ENCODE measurements at regions not wholly inside any gene's neighbourhood (a gene's known extent, or its start where the extent isn't known, plus 50 kb on each side); places are given as distances from the start of the nearest gene placed in this dataset.
"Not testable (repeated sequence)": the region's sequence is repeated elsewhere in the genome, so short reads cannot be mapped to it uniquely, and the experiment has no call there.

DNA sequence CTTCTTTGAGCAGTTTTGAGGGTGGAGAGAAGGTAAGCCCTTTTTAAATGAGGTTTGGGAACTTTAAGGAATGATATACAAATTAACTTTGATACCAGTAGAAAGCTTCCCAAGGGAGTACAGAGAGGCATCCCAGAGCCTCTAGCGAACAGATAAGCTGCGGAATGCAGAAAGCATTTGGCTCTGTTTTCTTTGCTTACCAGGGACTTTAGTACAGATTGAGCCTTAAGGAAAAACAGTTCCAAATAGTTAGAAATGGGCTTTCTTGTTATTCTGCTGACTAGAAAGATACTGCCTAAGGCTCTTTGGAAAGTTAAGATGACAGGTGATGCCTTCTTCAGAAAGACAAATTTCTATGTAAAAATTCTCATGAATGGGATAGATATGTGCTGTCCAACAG is 261.7 kb upstream of the FOXN3 start:
- no peak overlapping the region for H3K27ac ChIP-seq (ENCODE audit: low read length)
- no peak overlapping the region for H3K4me3 ChIP-seq (ENCODE audit: low read length)
- H3K9me3 ChIP-seq (ENCODE audit: control insufficient read depth, insufficient read depth, low read length): no peaks in the 10 kb centered on the region
- no peaks in the 10 kb centered on the region for H3K36me3 ChIP-seq (ENCODE audit: control insufficient read depth, insufficient read depth, low read length)
- no peak for DNase-seq (ENCODE audit: low read depth, low spot score)
- no peaks in the 10 kb centered on the region for H3K4me1 ChIP-seq (ENCODE audit: control insufficient read depth, insufficient read depth, low read length)
- no CpG with 5 or more reads among the region's 2 CpGs for WGBS (ENCODE audit: insufficient coverage, insufficient read length)
- no peaks in the 10 kb centered on the region for H3K27me3 ChIP-seq (ENCODE audit: control insufficient read depth, insufficient read depth, low read length)

DNA sequence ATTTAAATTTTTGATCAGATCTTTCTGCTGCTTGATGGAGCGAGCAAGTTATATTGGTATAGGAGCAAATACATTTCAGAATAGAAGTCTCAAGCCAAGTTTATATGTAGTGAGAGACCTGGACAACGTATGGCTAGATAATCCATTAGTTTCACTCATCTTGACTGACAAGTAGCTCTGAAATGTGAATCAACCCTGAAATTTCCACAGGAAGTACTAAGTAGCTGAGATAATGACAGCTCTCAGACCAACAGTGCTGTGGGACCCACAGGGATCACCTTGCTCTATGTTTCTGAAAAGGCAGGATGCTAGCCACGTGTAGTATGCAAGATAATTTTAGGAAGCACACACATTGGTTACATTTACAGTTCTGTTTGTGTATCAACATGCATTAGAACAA is 258.6 kb upstream of the FOXN3 start:
- Histone ChIP-seq H3K27ac (ENCODE audit: low read length) (no peak overlapping the region), H3K9me3 (ENCODE audit: control insufficient read depth, insufficient read depth, low read length) (no peaks in the 10 kb centered on the region), H3K4me3 (ENCODE audit: low read length) (no peak overlapping the region), H3K36me3 (ENCODE audit: control insufficient read depth, insufficient read depth, low read length) (no peaks in the 10 kb centered on the region), H3K4me1 (ENCODE audit: control insufficient read depth, insufficient read depth, low read length) (no peaks in the 10 kb centered on the region), H3K27me3 (ENCODE audit: control insufficient read depth, insufficient read depth, low read length) (no peaks in the 10 kb centered on the region)
- DNase-seq (ENCODE audit: low read depth, low spot score): no peak
- WGBS (ENCODE audit: insufficient coverage, insufficient read length): no CpG with 5 or more reads among the region's 3 CpGs

DNA sequence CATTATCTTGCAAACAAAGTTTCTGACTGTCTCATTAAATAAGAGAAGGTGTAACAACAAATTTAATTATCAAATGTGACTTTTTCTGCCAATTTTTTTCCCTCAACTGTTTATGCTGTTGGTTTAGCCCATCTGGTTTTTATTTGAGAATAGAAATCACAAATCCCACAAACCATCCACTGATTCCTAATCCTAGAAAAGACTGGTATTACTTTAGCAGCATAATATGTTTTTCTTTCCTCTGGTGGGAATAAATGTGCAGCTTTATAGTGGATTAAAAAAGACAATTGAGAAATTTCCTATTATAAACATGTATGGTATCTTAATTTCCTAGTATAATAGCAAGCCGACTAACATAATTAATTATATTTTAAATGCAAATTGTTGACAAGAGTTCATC is 257.9 kb upstream of the FOXN3 start:
- Histone ChIP-seq H3K4me3 (ENCODE audit: low read length) (no peak overlapping the region), H3K27me3 (ENCODE audit: control insufficient read depth, insufficient read depth, low read length) (no peaks in the 10 kb centered on the region), H3K9me3 (ENCODE audit: control insufficient read depth, insufficient read depth, low read length) (no peaks in the 10 kb centered on the region), H3K36me3 (ENCODE audit: control insufficient read depth, insufficient read depth, low read length) (no peaks in the 10 kb centered on the region), H3K4me1 (ENCODE audit: control insufficient read depth, insufficient read depth, low read length) (no peaks in the 10 kb centered on the region), H3K27ac (ENCODE audit: low read length) (no peak overlapping the region)
- no peak for DNase-seq (ENCODE audit: low read depth, low spot score)
- WGBS (ENCODE audit: insufficient coverage, insufficient read length): no CpG with 5 or more reads among the region's 1 CpG

DNA sequence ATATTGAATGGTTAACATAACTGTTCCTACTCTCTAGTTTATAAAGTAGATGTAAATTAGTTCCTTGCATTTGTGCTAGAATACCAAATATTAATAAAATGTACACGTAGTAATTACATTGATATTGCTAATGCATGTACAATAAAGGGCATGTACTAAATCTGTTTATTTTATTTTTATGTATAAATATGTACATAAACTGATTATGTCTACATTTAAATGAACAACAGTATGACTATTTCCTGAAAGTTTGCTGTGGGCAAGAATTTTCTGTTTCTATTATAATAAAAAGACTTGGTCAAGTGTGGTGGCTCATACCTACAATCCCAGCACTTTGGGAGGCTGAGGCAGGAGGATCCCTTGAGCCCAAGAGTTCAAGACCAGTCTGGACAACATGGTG is 257.2 kb upstream of the FOXN3 start:
- no CpG with 5 or more reads among the region's 1 CpG for WGBS (ENCODE audit: insufficient coverage, insufficient read length)
- no peak overlapping the region for H3K27ac ChIP-seq (ENCODE audit: low read length)
- no peaks in the 10 kb centered on the region for H3K4me1 ChIP-seq (ENCODE audit: control insufficient read depth, insufficient read depth, low read length)
- H3K36me3 ChIP-seq (ENCODE audit: control insufficient read depth, insufficient read depth, low read length): no peaks in the 10 kb centered on the region
- no peaks in the 10 kb centered on the region for H3K27me3 ChIP-seq (ENCODE audit: control insufficient read depth, insufficient read depth, low read length)
- DNase-seq (ENCODE audit: low read depth, low spot score): no peak
- no peaks in the 10 kb centered on the region for H3K9me3 ChIP-seq (ENCODE audit: control insufficient read depth, insufficient read depth, low read length)
- no peak overlapping the region for H3K4me3 ChIP-seq (ENCODE audit: low read length)

DNA sequence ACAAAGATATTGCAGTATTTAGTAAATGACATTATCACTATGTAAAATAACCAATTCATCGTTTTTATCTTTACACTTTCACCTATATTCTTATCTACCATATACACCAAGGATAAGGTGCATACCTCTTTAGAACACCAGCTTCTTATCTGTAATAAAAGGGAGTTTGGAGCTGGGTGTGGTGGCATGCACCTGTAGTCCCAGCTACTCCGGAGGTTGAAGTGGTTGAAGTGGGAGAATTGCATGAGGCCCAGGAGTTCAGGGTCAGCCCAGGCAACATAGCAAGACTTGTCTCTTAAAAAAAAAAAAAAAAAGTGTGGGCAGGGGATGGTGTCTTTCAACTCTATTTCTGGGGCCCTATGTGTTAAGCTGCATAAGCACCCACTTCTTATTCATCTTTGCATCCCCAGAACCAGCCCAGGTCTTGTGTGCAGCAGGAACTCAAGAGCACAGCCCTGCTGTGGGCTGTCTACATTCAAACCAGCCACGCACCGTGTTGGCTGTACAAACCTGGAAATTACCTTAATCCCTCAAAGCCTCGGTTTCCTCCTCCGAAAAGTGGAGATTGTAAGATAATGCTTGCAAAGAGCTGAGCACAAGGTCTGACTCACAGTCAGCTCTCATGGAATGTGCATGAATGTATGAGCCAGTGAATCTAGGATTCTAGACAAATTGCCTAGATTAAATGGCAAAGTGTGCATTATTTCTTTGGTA is 256.6 kb upstream of the FOXN3 start:
- H3K4me1 ChIP-seq (ENCODE audit: control insufficient read depth, insufficient read depth, low read length): no peaks in the 10 kb centered on the region
- DNase-seq (ENCODE audit: low read depth, low spot score): no peak
- no peaks in the 10 kb centered on the region for H3K36me3 ChIP-seq (ENCODE audit: control insufficient read depth, insufficient read depth, low read length)
- H3K4me3 ChIP-seq (ENCODE audit: low read length): no peak overlapping the region
- H3K27me3 ChIP-seq (ENCODE audit: control insufficient read depth, insufficient read depth, low read length): no peaks in the 10 kb centered on the region
- no peak overlapping the region for H3K27ac ChIP-seq (ENCODE audit: low read length)
- no peaks in the 10 kb centered on the region for H3K9me3 ChIP-seq (ENCODE audit: control insufficient read depth, insufficient read depth, low read length)
- WGBS (ENCODE audit: insufficient coverage, insufficient read length): 100% methylated on average over 1 of the region's 6 CpGs

DNA sequence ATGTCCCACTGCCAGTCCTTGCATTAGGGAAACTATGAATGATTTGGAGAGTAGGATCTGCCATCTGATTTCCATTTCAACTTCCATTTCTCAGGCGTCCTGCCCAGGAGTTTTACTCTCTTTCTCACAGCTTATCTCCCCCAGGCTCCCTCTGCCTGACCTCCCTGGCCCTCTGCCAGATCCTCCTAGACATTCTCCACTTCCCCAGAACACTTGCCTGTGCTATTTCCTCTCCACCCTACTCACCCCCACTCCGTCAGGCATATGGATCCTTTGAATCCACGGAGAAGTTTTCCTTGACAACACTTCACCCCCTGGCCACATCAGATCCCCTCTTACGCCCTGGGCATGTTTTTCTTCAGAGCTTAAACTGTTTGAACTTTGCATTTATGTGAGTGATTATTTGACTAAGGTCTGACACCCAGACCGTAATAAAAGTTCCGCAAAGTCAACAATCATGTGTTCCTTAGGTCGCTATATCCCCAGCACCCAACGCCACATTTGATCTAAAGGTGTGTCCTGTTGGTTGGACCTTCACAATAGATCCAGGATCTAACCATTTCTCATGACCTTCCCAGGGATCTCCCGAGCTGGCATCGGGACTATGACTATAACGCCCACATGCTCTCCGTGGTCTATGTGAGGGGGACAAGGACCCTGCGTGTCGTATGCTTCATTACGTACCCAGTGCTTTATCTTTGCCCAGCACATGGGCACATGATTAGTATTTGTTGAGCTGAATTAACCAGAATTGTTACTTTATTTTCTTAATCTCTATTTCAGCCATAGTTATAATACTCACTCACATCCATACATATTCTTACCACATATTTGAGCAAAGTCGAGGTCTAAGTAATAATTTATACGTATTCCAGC is 255.8 kb upstream of the FOXN3 start:
- H3K4me1 ChIP-seq (ENCODE audit: control insufficient read depth, insufficient read depth, low read length): no peaks in the 10 kb centered on the region
- no peak for DNase-seq (ENCODE audit: low read depth, low spot score)
- no peaks in the 10 kb centered on the region for H3K9me3 ChIP-seq (ENCODE audit: control insufficient read depth, insufficient read depth, low read length)
- no peaks in the 10 kb centered on the region for H3K36me3 ChIP-seq (ENCODE audit: control insufficient read depth, insufficient read depth, low read length)
- no CpG with 5 or more reads among the region's 17 CpGs for WGBS (ENCODE audit: insufficient coverage, insufficient read length)
- no peak overlapping the region for H3K27ac ChIP-seq (ENCODE audit: low read length)
- no peak overlapping the region for H3K4me3 ChIP-seq (ENCODE audit: low read length)
- H3K27me3 ChIP-seq (ENCODE audit: control insufficient read depth, insufficient read depth, low read length): no peaks in the 10 kb centered on the region

DNA sequence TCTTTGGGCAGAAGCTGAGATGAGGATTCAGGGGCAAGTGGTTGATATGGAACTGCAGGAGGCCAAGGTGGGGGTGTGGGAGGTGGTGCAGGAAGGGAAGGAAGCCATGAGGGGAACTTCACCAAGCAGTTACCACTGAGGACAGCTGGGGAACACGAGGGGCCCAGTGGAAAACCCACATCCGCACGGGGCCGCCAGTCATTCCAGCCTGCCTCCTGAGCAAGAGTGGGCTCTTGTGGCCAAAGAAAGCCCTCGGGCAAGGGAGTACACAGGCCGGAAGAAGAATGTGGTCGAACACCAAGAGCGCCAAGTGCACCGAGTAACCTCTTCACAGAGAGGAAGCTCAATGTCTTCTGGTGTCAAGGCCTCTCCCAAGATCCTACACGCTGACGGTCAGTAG is 252.2 kb upstream of the FOXN3 start:
- Histone ChIP-seq H3K4me3 (ENCODE audit: low read length) (no peak overlapping the region), H3K36me3 (ENCODE audit: control insufficient read depth, insufficient read depth, low read length) (no peaks in the 10 kb centered on the region), H3K27ac (ENCODE audit: low read length) (no peak overlapping the region), H3K4me1 (ENCODE audit: control insufficient read depth, insufficient read depth, low read length) (no peaks in the 10 kb centered on the region), H3K9me3 (ENCODE audit: control insufficient read depth, insufficient read depth, low read length) (no peaks in the 10 kb centered on the region), H3K27me3 (ENCODE audit: control insufficient read depth, insufficient read depth, low read length) (no peaks in the 10 kb centered on the region)
- DNase-seq (ENCODE audit: low read depth, low spot score): no peak
- no CpG with 5 or more reads among the region's 11 CpGs for WGBS (ENCODE audit: insufficient coverage, insufficient read length)

DNA sequence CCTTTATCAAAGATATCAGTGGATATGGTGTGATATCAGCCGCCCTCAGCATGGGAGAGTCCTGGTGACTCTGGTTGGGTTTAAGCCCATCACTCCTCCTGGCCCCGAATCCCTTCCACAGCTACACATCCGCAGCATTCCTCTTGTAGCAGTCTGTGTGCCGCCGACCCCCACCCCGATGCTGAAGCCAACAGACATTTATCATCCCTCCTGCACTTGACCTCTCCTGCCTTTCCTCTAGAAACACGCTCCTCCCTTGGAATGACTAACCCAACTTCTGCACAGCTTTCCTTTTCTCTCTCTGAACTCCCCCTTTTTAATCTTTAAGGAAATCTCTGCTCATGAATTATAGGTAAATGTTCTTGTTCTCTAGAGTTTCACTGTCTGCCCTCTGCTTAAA is 250.9 kb upstream of the FOXN3 start:
- no peak for DNase-seq (ENCODE audit: low read depth, low spot score)
- no CpG with 5 or more reads among the region's 7 CpGs for WGBS (ENCODE audit: insufficient coverage, insufficient read length)

DNA sequence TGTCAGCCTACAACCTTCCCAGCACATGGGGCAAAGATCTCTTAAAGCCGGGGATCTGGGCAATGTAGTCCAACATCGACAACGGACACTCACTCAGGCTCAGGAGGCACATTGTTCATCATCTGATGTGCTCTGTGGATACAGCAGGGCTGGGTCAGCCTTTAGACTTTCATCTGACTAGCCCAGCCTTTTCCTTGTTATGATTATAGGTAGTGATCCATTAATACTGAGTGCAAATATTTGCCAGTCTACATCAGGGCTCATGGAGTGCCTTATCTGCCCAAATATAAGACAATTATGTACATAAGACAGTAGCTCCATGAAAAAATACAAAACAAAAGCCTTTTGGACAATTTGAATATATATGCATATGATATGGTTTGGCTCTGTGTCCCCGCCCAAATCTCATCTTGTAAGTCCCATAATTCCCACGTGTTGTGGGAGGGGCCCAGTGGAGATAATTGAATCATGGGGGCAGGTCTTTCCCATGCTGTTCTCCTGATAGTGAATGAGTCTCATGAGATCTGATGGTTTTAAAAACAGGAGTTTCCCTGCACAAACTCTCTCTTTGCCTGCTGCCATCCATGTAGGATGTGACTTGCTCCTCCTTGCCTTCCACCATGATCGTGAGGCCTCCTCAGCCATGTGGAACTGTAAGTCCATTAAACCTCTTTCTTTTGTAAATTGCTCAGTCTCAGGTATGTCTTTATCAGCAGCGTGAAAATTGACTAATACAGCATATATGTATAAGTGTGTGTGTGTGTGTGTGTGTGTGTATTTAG is 248.5 kb upstream of the FOXN3 start:
- H3K36me3 ChIP-seq (ENCODE audit: control insufficient read depth, insufficient read depth, low read length); H3K4me1 ChIP-seq (ENCODE audit: control insufficient read depth, insufficient read depth, low read length); H3K9me3 ChIP-seq (ENCODE audit: control insufficient read depth, insufficient read depth, low read length); H3K27ac ChIP-seq (ENCODE audit: low read length); H3K27me3 ChIP-seq (ENCODE audit: control insufficient read depth, insufficient read depth, low read length); H3K4me3 ChIP-seq (ENCODE audit: low read length); DNase-seq (ENCODE audit: low read depth, low spot score): not testable (repeated sequence)
- no CpG with 5 or more reads among the region's 7 CpGs for WGBS (ENCODE audit: insufficient coverage, insufficient read length)

More for the DNA sequence above, 250.9 kb upstream of the FOXN3 start:
- Histone ChIP-seq H3K9me3 (ENCODE audit: control insufficient read depth, insufficient read depth, low read length) (no peaks in the 10 kb centered on the region), H3K4me3 (ENCODE audit: low read length) (no peak overlapping the region), H3K4me1 (ENCODE audit: control insufficient read depth, insufficient read depth, low read length) (no peaks in the 10 kb centered on the region), H3K27ac (ENCODE audit: low read length) (no peak overlapping the region), H3K27me3 (ENCODE audit: control insufficient read depth, insufficient read depth, low read length) (no peaks in the 10 kb centered on the region), H3K36me3 (ENCODE audit: control insufficient read depth, insufficient read depth, low read length) (no peaks in the 10 kb centered on the region)

DNA sequence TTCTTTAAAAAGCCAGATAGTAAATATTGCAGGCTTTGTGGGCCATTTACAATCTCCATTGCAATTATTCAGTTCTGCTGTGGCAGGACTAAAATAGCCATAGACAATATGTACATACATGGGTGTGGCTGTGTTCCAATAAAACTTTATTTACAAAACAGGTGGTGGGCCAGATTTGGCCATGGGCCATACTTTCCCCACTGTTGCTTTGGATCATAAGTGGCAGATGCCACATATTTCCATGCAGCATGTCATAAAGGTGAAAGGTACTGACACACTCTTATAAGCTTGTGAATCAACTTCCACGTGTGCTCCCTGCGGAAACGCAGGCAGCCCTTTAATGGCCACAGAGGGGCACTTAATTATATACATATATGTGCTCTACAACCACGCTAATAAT is 244.4 kb upstream of the FOXN3 start:
- DNase-seq (ENCODE audit: low read depth, low spot score): no peak
- Histone ChIP-seq H3K9me3 (ENCODE audit: control insufficient read depth, insufficient read depth, low read length) (no peaks in the 10 kb centered on the region), H3K4me1 (ENCODE audit: control insufficient read depth, insufficient read depth, low read length) (no peaks in the 10 kb centered on the region), H3K27me3 (ENCODE audit: control insufficient read depth, insufficient read depth, low read length) (no peaks in the 10 kb centered on the region), H3K4me3 (ENCODE audit: low read length) (no peak overlapping the region), H3K36me3 (ENCODE audit: control insufficient read depth, insufficient read depth, low read length) (no peaks in the 10 kb centered on the region), H3K27ac (ENCODE audit: low read length) (no peak overlapping the region)
- no CpG with 5 or more reads among the region's 4 CpGs for WGBS (ENCODE audit: insufficient coverage, insufficient read length)

All from iPS DF 6.9 (cell line).